ENCODE measurements at regions not wholly inside any gene's neighbourhood (a gene's known extent, or its start where the extent isn't known, plus 50 kb on each side); places are given as distances from the start of the nearest gene placed in this dataset.

DNA sequence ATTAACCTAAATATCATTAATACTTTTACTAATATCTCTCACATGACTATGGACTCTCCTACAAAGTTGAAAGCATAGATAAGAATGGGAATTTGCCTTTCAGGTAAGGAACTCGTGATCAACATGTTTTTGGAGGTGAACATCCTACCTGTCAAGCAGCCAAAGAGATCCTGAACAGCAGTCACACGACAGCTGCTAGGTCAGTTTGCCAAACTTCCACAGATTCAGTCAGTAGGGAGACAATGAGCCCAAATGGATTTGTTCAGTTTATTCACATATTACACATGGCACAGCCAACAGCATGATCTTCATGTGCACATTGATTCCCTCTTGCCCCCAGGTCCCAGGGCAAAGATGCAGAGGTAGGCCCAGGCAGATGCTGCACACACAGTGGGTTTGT is 86.1 kb upstream of the LOC128125822 start:
- WGBS, 2 donors: 47 to 54% methylated on average over 2 of the region's 2 CpGs
- Histone ChIP-seq H3K27me3 (no peaks in the 10 kb centered on the region), H3K4me3 (no peak overlapping the region), H3K36me3 (no peaks in the 10 kb centered on the region), H3K9me3 (no peaks in the 10 kb centered on the region), H3K4me1 (peaks cover 0 to 9% (median 5%) of the 10 kb centered on the region in 3 donors), H3K27ac (no peak overlapping the region)
- DNase-seq (no peak), FAIRE-seq (no peak), ATAC-seq (no peak)
- TF ChIP-seq, protein P1, sequence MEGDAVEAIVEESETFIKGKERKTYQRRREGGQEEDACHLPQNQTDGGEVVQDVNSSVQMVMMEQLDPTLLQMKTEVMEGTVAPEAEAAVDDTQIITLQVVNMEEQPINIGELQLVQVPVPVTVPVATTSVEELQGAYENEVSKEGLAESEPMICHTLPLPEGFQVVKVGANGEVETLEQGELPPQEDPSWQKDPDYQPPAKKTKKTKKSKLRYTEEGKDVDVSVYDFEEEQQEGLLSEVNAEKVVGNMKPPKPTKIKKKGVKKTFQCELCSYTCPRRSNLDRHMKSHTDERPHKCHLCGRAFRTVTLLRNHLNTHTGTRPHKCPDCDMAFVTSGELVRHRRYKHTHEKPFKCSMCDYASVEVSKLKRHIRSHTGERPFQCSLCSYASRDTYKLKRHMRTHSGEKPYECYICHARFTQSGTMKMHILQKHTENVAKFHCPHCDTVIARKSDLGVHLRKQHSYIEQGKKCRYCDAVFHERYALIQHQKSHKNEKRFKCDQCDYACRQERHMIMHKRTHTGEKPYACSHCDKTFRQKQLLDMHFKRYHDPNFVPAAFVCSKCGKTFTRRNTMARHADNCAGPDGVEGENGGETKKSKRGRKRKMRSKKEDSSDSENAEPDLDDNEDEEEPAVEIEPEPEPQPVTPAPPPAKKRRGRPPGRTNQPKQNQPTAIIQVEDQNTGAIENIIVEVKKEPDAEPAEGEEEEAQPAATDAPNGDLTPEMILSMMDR (IDR thresholded peaks at IDR 0.05): no peak
- intact Hi-C loops (cut with DNase I): no loop called here

DNA sequence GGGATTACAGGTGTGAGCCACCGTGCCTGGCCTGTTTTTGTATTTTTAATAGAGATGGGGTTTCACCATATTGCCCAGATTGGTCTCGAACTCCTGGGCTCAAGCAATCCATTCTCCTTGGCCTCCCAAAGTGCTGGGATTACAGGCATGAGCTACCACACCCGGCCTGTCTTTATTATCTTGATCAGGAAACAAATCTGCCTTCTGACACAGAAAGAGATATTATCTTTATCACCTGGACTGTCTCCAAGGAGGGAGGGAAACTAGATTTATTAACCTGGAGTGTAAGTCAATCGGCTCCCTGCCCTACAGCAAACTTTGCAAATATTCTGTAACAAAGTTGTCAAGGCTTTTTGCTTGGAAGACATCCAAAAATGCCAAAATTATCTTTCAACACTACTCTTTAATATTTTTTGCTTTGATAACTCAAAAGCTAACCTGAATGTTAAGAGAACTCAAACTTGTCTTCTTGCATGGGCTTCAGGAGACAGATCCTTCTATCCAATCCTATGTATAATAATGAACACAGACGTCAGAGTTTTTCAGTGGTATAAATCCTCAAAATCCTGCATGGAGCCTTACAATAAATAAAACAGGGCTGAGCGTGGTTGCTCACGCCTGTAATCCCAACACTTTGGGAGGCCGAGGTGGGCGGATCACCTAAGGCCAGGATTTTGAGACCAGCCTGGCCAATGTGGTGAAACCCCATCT is 85.0 kb upstream of the LOC128125822 start:
- peak in 1 of 6 donors; percentile 22 for DNase-seq
- TF ChIP-seq, protein P1 (IDR thresholded peaks at IDR 0.05): no peak
- peak; percentile 32 for FAIRE-seq
- intact Hi-C loops (cut with DNase I): no loop called here
- peak overlapping the region in 3 of 4 donors; percentile 40 to 66 (median 45) for H3K27ac ChIP-seq
- no peak overlapping the region for H3K4me3 ChIP-seq
- WGBS, 2 donors: 45 to 46% methylated on average over 9 of the region's 9 CpGs
- no peaks in the 10 kb centered on the region for H3K9me3 ChIP-seq
- peaks cover 0 to 9% (median 5%) of the 10 kb centered on the region in 3 donors for H3K4me1 ChIP-seq
- H3K36me3 ChIP-seq: no peaks in the 10 kb centered on the region
- no peaks in the 10 kb centered on the region for H3K27me3 ChIP-seq
- ATAC-seq: peak; percentile 44 to 87 (median 72)

DNA sequence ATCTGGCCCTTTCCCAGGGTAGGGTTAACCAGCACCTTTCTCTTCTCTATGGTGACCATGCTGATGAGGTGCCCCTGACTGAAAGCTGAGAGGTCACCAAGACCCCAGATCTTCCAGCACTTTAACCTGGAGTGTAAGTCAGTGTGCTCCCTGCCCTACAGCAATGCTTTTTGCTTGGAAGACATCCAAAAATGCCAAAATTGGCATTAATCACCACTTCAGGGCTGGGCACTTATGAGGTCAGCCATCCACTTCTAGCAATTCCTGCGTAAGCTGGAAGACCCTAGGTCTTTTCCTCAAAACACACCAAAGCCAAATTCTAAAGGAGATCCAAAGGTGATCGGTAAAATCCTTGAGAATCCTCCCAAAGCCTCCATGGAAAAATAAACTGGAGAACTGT is 81.2 kb upstream of the LOC128125822 start:
- 86 to 93% methylated on average over 2 of the region's 2 CpGs for WGBS, 2 donors
- no peak overlapping the region for H3K4me3 ChIP-seq
- no peaks in the 10 kb centered on the region for H3K27me3 ChIP-seq
- ATAC-seq: peak in 1 of 4 donors; percentile 31
- intact Hi-C loops (cut with DNase I): no loop called here
- no peak overlapping the region for H3K27ac ChIP-seq
- FAIRE-seq: no peak
- H3K4me1 ChIP-seq: peaks cover 4 to 9% (median 8%) of the 10 kb centered on the region in 3 donors
- TF ChIP-seq, protein P1 (IDR thresholded peaks at IDR 0.05): no peak
- no peak for DNase-seq
- no peaks in the 10 kb centered on the region for H3K36me3 ChIP-seq
- H3K9me3 ChIP-seq: no peaks in the 10 kb centered on the region

DNA sequence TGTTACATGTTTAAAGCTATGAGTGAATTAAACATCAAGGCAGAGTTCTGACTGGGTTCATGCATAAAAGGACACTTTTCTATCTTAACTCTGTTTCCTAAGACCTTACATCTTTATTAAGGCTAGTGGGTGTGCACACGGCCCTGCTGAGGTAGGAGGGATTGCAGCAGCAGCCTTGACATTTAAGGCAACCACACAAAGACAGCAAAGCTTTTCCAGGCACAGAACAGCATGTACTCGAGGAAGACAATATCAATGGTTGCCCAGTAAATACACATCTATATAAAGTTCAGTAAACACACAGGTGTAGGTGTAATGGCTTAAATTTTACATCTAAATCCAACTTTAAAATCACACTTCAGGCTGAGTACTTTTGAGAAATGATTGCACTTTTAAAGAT is 79.8 kb upstream of the LOC128125822 start:
- H3K36me3 ChIP-seq: no peaks in the 10 kb centered on the region
- ATAC-seq (peak; percentile 78 to 90 (median 84)), FAIRE-seq (no peak), DNase-seq (no peak)
- no peaks in the 10 kb centered on the region for H3K9me3 ChIP-seq
- intact Hi-C loops (cut with DNase I): no loop called here
- TF ChIP-seq, protein P1 (IDR thresholded peaks at IDR 0.05): no peak
- 6 to 15% methylated on average over 2 of the region's 2 CpGs for WGBS, 2 donors
- H3K27ac ChIP-seq: no peak overlapping the region
- no peaks in the 10 kb centered on the region for H3K27me3 ChIP-seq
- peaks cover 4 to 8% (median 5%) of the 10 kb centered on the region in 3 donors for H3K4me1 ChIP-seq
- H3K4me3 ChIP-seq: no peak overlapping the region

DNA sequence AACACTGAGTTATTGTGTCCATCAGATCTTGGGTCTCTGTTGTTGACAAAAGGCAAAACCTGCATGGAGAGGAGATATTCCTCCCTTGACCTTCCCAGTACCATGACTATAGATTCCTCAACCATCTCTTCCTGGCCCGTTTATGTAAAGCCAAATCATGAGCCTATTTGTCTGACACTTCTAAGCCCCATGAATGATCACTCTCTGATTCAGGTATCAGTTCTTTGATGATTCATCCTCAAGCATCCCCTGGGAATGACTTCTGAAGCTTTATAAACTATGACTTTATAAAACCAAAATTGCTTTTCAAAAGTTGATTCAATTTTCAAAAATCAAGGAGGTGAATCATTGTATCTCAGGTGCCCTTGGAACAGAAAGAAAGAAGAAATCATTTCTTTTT is 78.7 kb upstream of the LOC128125822 start:
- Histone ChIP-seq H3K27me3 (no peaks in the 10 kb centered on the region), H3K27ac (no peak overlapping the region), H3K9me3 (no peaks in the 10 kb centered on the region), H3K4me1 (peaks cover 0 to 7% (median 4%) of the 10 kb centered on the region in 3 donors), H3K36me3 (no peaks in the 10 kb centered on the region), H3K4me3 (no peak overlapping the region)
- intact Hi-C loops (cut with DNase I): no loop called here
- 71 to 77% methylated on average over 1 of the region's 1 CpG for WGBS, 2 donors
- ATAC-seq (no peak), DNase-seq (no peak), FAIRE-seq (no peak)
- TF ChIP-seq, protein P1 (IDR thresholded peaks at IDR 0.05): no peak

Data from pancreas (tissue), 10 donors.